Heart left ventricle (tissue), 16 donors: ENCODE measurements at regions not wholly inside any gene's neighbourhood (a gene's known extent, or its start where the extent isn't known, plus 50 kb on each side); places are given as distances from the start of the nearest gene placed in this dataset.

Experiments used
- ATAC-seq, 4 donors: fragments of 200-7000 bp; cut with Tn5 transposase; one replicate each; pipeline ENCODE4 v1.9.1; 2020 to 2022; ENCODE audit warnings: moderate library complexity in 4 of 4, mild to moderate bottlenecking in 3 of 4, moderate number of reproducible peaks in 1 of 4
- DNase-seq, 5 donors: peaks; one replicate each; pipeline ENCODE4 v3.0.0-alpha.2; 2020
- H3K27ac ChIP-seq, 12 donors: fragments of 200-600 bp; sonication (generic) in 4 of 12; one replicate each; pipeline versions ENCODE4 v1.5.0 to v1.8.0; 2016 to 2022; ENCODE audit warnings: mild to moderate bottlenecking in 2 of 12
- H3K27me3 ChIP-seq, 9 donors: fragments of 200-600 bp; sonication (generic) in 2 of 9; one replicate each; pipeline versions ENCODE4 v1.5.1 to v1.8.0; 2016 to 2022; ENCODE audit warnings: mild to moderate bottlenecking in 3 of 9
- H3K36me3 ChIP-seq, 9 donors: fragments of 200-600 bp; sonication (generic) in 2 of 9; one replicate each; pipeline versions ENCODE4 v1.5.0 to v1.8.0; 2018 to 2022; ENCODE audit warnings: mild to moderate bottlenecking in 2 of 9
- H3K4me1 ChIP-seq, 12 donors: fragments of 200-600 bp; sonication (generic) in 4 of 12; one replicate each; pipeline versions ENCODE4 v1.5.0 to v1.8.0; 2016 to 2022; ENCODE audit warnings: mild to moderate bottlenecking in 3 of 12
- H3K4me3 ChIP-seq, 12 donors: fragments of 200-600 bp; sonication (generic) in 4 of 12; one replicate each; pipeline versions ENCODE4 v1.5.0 to v1.8.0; 2017 to 2022; ENCODE audit warnings: mild to moderate bottlenecking in 9 of 12, moderate library complexity in 4 of 12
- H3K9me3 ChIP-seq, 12 donors: fragments of 200-600 bp; sonication (generic) in 4 of 12; one replicate each; pipeline versions ENCODE4 v1.5.0 to v1.8.0; 2016 to 2022; ENCODE audit warnings: mild to moderate bottlenecking in 1 of 12
- CTCF ChIP-seq, 12 donors: fragments of 200-600 bp; sonication (generic) in 4 of 12; IDR thresholded peaks; one replicate each; pipeline versions ENCODE4 v1.5.0 to v1.8.0; 2018 to 2022; ENCODE audit warnings: antibody characterized with exemption in 12 of 12, mild to moderate bottlenecking in 5 of 12
- POLR2A ChIP-seq, 2 donors: fragments of 450-650 bp; IDR thresholded peaks; one replicate each; pipeline ENCODE4 v1.6.1; 2017; ENCODE audit warnings: antibody characterized with exemption in 2 of 2, mild to moderate bottlenecking in 2 of 2, moderate library complexity in 2 of 2
- WGBS, 4 donors: extraction: QIAGEN DNeasy Blood & Tissue Kit in 2 of 4; methylation state at CpG; one replicate each; pipeline versions ENCODE4 v1.1.5 to v1.1.7; 2013 to 2018; 5-methylcytosine and 5-hydroxymethylcytosine counted together
- intact Hi-C, 10 donors: fragments of 100-400 bp; cut with DNase I; formaldehyde crosslinking; loops; one replicate each; pipeline versions ENCODE4 v1.11.1 to v1.14.2; 2022
- donor health status: ischemic (EF 13 %, LVEDD 7.1; RV severe dilation, severe dysfunction).
- donor health status: healthy with polysubstance abuse.
- donor health status: DM: no; HTN: yes; CAD: no.
- donor health status: DM: no; HTN: no; CAD: no.
- donor health status: ischemic (EF 25% LVEDD 6.9; RV normal size, moderate dysfunction).
- donor health status: ischemic (EF 25% LVEDD 5.7; RV mildly dilated, moderate dysfunction).
- donor health status: healthy.
- donor health status: DM: yes; HTN: yes; CAD: no.
- donor health status: ischemic (EF 35%, LVEDD 5.7; RV mildly dilated, moderate dysfunction).
- donor health status: nonischemic (EF 11% LVEDD 7.7; RV severe dilation, severe dysfunction).
- donor health status: DM: yes; HTN: yes; CAD: no.
- donor health status: PGD.
- donor health status: ischemic (EF 29% LVEDD 5.4; RV normal size, mild dysfunction).
- donor health status: nonischemic (EF 23%, LVEDD 6.1; RV moderate dilation, normal function).

DNA sequence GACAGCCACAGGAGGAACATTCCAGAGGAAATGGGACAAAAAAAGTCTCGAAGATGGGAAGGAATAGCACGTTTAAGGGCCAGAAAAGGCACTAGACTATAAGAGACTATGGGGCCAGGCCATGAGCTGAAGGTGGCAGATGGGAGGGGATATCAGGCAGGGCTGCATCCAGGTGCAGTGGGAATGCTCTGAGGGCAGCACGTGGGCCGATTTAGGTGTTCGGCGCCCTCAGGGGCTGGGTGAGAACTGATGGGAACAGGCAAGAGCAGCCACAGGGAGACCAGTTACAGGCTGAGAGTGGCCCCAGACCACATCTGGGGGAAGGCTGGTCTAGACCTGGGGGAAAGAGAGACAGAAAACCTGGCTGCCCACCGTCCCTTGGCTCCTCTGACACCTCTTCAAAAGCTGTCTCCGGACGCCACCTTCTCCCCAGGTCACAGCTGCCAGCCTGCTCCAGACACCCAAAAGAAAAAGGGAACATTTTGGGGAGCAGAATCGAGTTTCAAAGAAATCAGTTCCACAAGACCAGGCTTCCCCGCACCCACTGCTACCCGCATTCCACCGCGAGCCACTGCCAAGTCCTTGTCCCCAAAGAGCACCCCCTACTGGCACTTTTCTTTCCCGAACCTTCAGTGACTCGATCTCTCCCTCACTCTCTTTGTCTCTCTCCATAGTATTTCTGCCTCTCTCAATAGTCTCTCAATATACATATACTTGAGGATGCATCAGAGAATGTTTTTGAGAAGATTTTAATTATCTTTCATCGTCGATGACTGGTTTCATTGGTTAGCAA, 190.1 kb upstream of the AGAP1 start:
- DNase-seq = no peak
- 74 to 81% (median 78%) methylated on average over 18 of the region's 18 CpGs for WGBS, 4 donors
- intact Hi-C loops = no loop called here

DNA sequence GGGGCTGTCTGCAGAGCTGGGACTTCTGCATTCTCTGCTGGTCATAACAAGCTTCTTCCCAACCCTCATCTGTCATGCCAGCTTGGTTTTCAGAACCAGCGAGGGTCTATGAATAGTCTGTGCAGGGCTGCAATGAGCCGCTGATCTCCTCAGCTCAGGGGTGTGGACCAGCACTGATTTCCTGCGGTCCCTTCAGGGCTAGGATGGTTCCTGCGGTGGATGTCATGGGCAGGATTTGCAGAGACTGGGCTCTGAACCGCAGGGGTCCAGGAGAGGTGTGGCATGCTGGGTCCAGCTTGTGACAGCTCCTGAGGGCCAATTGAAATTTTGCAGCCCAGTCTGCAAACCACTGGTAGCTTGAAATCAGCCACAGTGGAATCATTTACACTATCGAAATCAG, 188.2 kb upstream of the AGAP1 start:
- DNase-seq (no peak), ATAC-seq (no peak)
- peaks cover 0 to 27% (median 0%) of the 10 kb centered on the region in 9 donors for H3K27me3 ChIP-seq
- peaks cover 0 to under 1% (median 0%) of the 10 kb centered on the region in 12 donors for H3K9me3 ChIP-seq
- H3K4me1 ChIP-seq = no peaks in the 10 kb centered on the region
- H3K36me3 ChIP-seq = no peaks in the 10 kb centered on the region
- TF ChIP-seq POLR2A (IDR thresholded peaks at IDR 0.05) (no peak), CTCF (IDR thresholded peaks at IDR 0.05) (no peak)
- no peak overlapping the region for H3K4me3 ChIP-seq
- 80 to 95% (median 82%) methylated on average over 6 of the region's 6 CpGs for WGBS, 4 donors
- intact Hi-C loops = no loop called here
- H3K27ac ChIP-seq = no peak overlapping the region

More for the DNA sequence above, 190.1 kb upstream of the AGAP1 start:
- no peaks in the 10 kb centered on the region for H3K9me3 ChIP-seq
- no peaks in the 10 kb centered on the region for H3K4me1 ChIP-seq
- no peak overlapping the region for H3K27ac ChIP-seq
- no peak overlapping the region for H3K4me3 ChIP-seq
- no peak for ATAC-seq
- H3K27me3 ChIP-seq = peaks cover 0 to 27% (median 0%) of the 10 kb centered on the region in 9 donors
- H3K36me3 ChIP-seq = no peaks in the 10 kb centered on the region
- no peak for TF ChIP-seq POLR2A (IDR thresholded peaks at IDR 0.05)
- TF ChIP-seq CTCF (IDR thresholded peaks at IDR 0.05) = no peak

- DNase-seq = no peak
- Histone ChIP-seq H3K27me3 (peaks cover 0 to 4% (median 0%) of the 10 kb centered on the region in 9 donors), H3K4me3 (no peak overlapping the region), H3K9me3 (peaks cover 0 to 7% (median 0%) of the 10 kb centered on the region in 12 donors), H3K4me1 (no peaks in the 10 kb centered on the region), H3K27ac (no peak overlapping the region), H3K36me3 (no peaks in the 10 kb centered on the region)
- WGBS, 4 donors = 94 to 100% (median 95%) methylated on average over 4 of the region's 4 CpGs
- intact Hi-C loops = no loop called here
- TF ChIP-seq POLR2A (IDR thresholded peaks at IDR 0.05) = no peak
- TF ChIP-seq CTCF (IDR thresholded peaks at IDR 0.05) = no peak
- no peak for ATAC-seq
Observed at GRCh38 chr2:235311044-235311443, 182.8 kb upstream of the AGAP1 start.

DNA sequence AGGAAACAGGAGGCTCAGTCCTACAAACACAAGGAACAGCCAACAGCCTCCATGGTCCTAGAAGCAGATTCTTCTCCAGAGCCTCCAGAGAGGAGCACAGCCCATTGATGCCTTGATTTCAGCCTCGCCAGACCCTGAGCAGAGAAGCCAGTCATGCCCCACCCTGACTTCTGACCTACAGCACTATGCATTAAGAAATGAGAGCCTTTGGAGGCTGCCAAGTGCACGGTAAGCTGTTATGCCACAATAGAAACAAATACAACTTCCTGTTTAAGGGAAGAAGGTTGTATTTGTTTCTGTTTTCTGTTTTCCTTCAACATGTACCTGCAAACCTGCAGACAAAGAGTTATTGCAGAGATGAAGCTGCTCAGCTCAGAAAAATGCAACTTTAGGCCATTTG, 181.3 kb upstream of the AGAP1 start:
- Histone ChIP-seq H3K27ac (no peak overlapping the region), H3K27me3 (peaks cover 0 to 4% (median 0%) of the 10 kb centered on the region in 9 donors), H3K4me1 (no peaks in the 10 kb centered on the region), H3K9me3 (peaks cover 0 to 7% (median 0%) of the 10 kb centered on the region in 12 donors), H3K36me3 (no peaks in the 10 kb centered on the region), H3K4me3 (no peak overlapping the region)
- ATAC-seq (no peak), DNase-seq (no peak)
- 64 to 79% (median 72%) methylated on average over 2 of the region's 2 CpGs for WGBS, 4 donors
- TF ChIP-seq CTCF (IDR thresholded peaks at IDR 0.05) = no peak
- no peak for TF ChIP-seq POLR2A (IDR thresholded peaks at IDR 0.05)
- intact Hi-C loops = no loop called here
